GM23338 (cell line): ENCODE measurements at regions not wholly inside any gene's neighbourhood (a gene's known extent, or its start where the extent isn't known, plus 50 kb on each side); places are given as distances from the start of the nearest gene placed in this dataset.

Experiments
- ATAC-seq: fragments of 200-7000 bp; cut with Tn5 transposase; 3 replicates; pipeline ENCODE4 v1.9.1; 2020
- DNase-seq: peaks from one replicate; pipeline ENCODE4 v3.0.0-alpha.2; 2015; ENCODE audit warnings: low spot score
- H2AFZ ChIP-seq: fragments of 200-600 bp; sonication (generic); 2 replicates; pipeline ENCODE4 v1.8.0; 2016; ENCODE audit warnings: antibody characterized with exemption, mild to moderate bottlenecking, moderate library complexity
- H3F3A ChIP-seq: fragments of 200-600 bp; sonication (generic); replicated peaks from 2 replicates; pipeline ENCODE4 v1.8.0; 2017; ENCODE audit warnings: antibody characterized with exemption, mixed run types, low read depth
- H3K27ac ChIP-seq: fragments of 200-600 bp; sonication (generic); 2 replicates; pipeline ENCODE4 v1.6.1; 2016; ENCODE audit warnings: low read depth
- H3K27me3 ChIP-seq: fragments of 200-600 bp; sonication (generic); 2 replicates; pipeline ENCODE4 v1.8.0; 2016; ENCODE audit warnings: mild to moderate bottlenecking, mixed run types, moderate library complexity; ENCODE audit not compliant: insufficient read depth
- H3K36me3 ChIP-seq: fragments of 200-600 bp; sonication (generic); 2 replicates; pipeline ENCODE4 v1.8.0; 2016; ENCODE audit warnings: mild to moderate bottlenecking; ENCODE audit not compliant: insufficient read depth
- H3K4me1 ChIP-seq: fragments of 200-600 bp; sonication (generic); 2 replicates; pipeline ENCODE4 v1.8.0; 2016; ENCODE audit warnings: mild to moderate bottlenecking, moderate library complexity; ENCODE audit not compliant: insufficient read depth
- H3K4me2 ChIP-seq: fragments of 200-600 bp; sonication (generic); 2 replicates; pipeline ENCODE4 v1.7.1; 2017; ENCODE audit warnings: mixed run types
- H3K4me3 ChIP-seq: fragments of 200-600 bp; sonication (generic); 2 replicates; pipeline ENCODE4 v1.6.1; 2016; ENCODE audit warnings: mixed run types
- H3K79me2 ChIP-seq: fragments of 200-600 bp; sonication (generic); replicated peaks from 2 replicates; pipeline ENCODE4 v1.8.0; 2017; ENCODE audit warnings: mild to moderate bottlenecking; ENCODE audit not compliant: insufficient read depth
- H3K9me2 ChIP-seq: fragments of 200-600 bp; sonication (generic); 2 replicates; pipeline ENCODE4 v1.8.0; 2017; ENCODE audit not compliant: insufficient read depth
- H4K20me1 ChIP-seq: fragments of 200-600 bp; sonication (generic); replicated peaks from 2 replicates; pipeline ENCODE4 v1.8.0; 2017; ENCODE audit warnings: mild to moderate bottlenecking; ENCODE audit not compliant: insufficient read depth
- H3K27ac Mint-ChIP-seq: 2 replicates; pipeline ENCODE4 v1.8.0; 2020; ENCODE audit warnings: inconsistent platforms, mild to moderate bottlenecking, moderate library complexity, mixed read lengths
- H3K27me3 Mint-ChIP-seq: 3 replicates; pipeline ENCODE4 v1.8.0; 2022; ENCODE audit warnings: low read depth, mild to moderate bottlenecking, moderate library complexity, mixed read lengths, inconsistent platforms; ENCODE audit not compliant: insufficient read depth, poor library complexity
- H3K36me3 Mint-ChIP-seq: 3 replicates; pipeline ENCODE4 v1.8.0; 2021; ENCODE audit warnings: low read depth, mild to moderate bottlenecking, inconsistent platforms, moderate library complexity, mixed read lengths
- H3K4me1 Mint-ChIP-seq: 3 replicates; pipeline ENCODE4 v1.8.0; 2020; ENCODE audit warnings: mild to moderate bottlenecking, inconsistent platforms, mixed read lengths
- H3K4me3 Mint-ChIP-seq: 3 replicates; pipeline ENCODE4 v1.8.0; 2021; ENCODE audit warnings: moderate library complexity, mild to moderate bottlenecking, inconsistent platforms, mixed read lengths
- H3K9me3 Mint-ChIP-seq: 3 replicates; pipeline ENCODE4 v1.8.0; 2020; ENCODE audit warnings: moderate library complexity, mild to moderate bottlenecking, inconsistent platforms, mixed read lengths
- EZH2 ChIP-seq: fragments of 200-600 bp; sonication (generic); IDR thresholded peaks from one replicate; pipeline ENCODE4 v1.8.0; 2017; ENCODE audit warnings: antibody characterized with exemption, mild to moderate bottlenecking, low read depth; ENCODE audit not compliant: unreplicated experiment
- JUNB ChIP-seq: IDR thresholded peaks from one replicate; pipeline ENCODE4 v1.6.1; 2016; ENCODE audit warnings: antibody characterized with exemption; ENCODE audit not compliant: unreplicated experiment
- TF ChIP-seq, protein P1 (sequence below), 2 experiments: fragments of 200-600 bp in 1 of 2; sonication (generic) in 1 of 2; conservative IDR thresholded peaks; 2 replicates each; pipeline versions ENCODE4 v1.5.1 to v1.6.1; 2016 to 2017; ENCODE audit warnings: antibody characterized with exemption in 2 of 2, low read depth in 2 of 2, mild to moderate bottlenecking in 2 of 2, moderate library complexity in 1 of 2
- TF ChIP-seq, protein P2 (sequence below): fragments of 250-450 bp; sonication (Bioruptor Pico); IDR thresholded peaks from 2 replicates; pipeline ENCODE4 v1.5.0; 2020; ENCODE audit warnings: mild to moderate bottlenecking, moderate library complexity

DNA sequence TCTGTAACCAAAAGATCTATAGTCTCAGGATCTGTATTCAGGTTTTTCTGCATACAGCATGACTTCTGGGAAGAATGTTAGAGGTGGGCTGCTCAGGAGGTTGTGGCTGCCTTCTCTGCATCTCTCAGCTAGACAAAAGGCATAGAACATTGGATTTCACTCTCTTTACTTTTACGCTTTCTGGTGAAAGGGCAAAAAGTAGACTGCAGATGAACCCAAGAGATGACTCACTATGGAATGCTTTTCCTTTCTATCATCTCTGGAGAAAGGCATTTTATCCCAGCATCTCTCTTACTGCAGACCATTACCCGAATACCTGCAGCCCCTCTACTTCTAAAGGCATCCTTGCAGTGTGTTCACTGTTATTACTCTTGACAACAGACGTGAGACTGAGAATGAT is 222.2 kb downstream of the WNT5A start (continued):
- TF ChIP-seq, protein P1, sequence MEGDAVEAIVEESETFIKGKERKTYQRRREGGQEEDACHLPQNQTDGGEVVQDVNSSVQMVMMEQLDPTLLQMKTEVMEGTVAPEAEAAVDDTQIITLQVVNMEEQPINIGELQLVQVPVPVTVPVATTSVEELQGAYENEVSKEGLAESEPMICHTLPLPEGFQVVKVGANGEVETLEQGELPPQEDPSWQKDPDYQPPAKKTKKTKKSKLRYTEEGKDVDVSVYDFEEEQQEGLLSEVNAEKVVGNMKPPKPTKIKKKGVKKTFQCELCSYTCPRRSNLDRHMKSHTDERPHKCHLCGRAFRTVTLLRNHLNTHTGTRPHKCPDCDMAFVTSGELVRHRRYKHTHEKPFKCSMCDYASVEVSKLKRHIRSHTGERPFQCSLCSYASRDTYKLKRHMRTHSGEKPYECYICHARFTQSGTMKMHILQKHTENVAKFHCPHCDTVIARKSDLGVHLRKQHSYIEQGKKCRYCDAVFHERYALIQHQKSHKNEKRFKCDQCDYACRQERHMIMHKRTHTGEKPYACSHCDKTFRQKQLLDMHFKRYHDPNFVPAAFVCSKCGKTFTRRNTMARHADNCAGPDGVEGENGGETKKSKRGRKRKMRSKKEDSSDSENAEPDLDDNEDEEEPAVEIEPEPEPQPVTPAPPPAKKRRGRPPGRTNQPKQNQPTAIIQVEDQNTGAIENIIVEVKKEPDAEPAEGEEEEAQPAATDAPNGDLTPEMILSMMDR (conservative IDR thresholded peaks at IDR 0.05; ENCODE audit: low read depth in 2 of 2), result no peak
- no peak for TF ChIP-seq JUNB
- TF ChIP-seq, protein P2, sequence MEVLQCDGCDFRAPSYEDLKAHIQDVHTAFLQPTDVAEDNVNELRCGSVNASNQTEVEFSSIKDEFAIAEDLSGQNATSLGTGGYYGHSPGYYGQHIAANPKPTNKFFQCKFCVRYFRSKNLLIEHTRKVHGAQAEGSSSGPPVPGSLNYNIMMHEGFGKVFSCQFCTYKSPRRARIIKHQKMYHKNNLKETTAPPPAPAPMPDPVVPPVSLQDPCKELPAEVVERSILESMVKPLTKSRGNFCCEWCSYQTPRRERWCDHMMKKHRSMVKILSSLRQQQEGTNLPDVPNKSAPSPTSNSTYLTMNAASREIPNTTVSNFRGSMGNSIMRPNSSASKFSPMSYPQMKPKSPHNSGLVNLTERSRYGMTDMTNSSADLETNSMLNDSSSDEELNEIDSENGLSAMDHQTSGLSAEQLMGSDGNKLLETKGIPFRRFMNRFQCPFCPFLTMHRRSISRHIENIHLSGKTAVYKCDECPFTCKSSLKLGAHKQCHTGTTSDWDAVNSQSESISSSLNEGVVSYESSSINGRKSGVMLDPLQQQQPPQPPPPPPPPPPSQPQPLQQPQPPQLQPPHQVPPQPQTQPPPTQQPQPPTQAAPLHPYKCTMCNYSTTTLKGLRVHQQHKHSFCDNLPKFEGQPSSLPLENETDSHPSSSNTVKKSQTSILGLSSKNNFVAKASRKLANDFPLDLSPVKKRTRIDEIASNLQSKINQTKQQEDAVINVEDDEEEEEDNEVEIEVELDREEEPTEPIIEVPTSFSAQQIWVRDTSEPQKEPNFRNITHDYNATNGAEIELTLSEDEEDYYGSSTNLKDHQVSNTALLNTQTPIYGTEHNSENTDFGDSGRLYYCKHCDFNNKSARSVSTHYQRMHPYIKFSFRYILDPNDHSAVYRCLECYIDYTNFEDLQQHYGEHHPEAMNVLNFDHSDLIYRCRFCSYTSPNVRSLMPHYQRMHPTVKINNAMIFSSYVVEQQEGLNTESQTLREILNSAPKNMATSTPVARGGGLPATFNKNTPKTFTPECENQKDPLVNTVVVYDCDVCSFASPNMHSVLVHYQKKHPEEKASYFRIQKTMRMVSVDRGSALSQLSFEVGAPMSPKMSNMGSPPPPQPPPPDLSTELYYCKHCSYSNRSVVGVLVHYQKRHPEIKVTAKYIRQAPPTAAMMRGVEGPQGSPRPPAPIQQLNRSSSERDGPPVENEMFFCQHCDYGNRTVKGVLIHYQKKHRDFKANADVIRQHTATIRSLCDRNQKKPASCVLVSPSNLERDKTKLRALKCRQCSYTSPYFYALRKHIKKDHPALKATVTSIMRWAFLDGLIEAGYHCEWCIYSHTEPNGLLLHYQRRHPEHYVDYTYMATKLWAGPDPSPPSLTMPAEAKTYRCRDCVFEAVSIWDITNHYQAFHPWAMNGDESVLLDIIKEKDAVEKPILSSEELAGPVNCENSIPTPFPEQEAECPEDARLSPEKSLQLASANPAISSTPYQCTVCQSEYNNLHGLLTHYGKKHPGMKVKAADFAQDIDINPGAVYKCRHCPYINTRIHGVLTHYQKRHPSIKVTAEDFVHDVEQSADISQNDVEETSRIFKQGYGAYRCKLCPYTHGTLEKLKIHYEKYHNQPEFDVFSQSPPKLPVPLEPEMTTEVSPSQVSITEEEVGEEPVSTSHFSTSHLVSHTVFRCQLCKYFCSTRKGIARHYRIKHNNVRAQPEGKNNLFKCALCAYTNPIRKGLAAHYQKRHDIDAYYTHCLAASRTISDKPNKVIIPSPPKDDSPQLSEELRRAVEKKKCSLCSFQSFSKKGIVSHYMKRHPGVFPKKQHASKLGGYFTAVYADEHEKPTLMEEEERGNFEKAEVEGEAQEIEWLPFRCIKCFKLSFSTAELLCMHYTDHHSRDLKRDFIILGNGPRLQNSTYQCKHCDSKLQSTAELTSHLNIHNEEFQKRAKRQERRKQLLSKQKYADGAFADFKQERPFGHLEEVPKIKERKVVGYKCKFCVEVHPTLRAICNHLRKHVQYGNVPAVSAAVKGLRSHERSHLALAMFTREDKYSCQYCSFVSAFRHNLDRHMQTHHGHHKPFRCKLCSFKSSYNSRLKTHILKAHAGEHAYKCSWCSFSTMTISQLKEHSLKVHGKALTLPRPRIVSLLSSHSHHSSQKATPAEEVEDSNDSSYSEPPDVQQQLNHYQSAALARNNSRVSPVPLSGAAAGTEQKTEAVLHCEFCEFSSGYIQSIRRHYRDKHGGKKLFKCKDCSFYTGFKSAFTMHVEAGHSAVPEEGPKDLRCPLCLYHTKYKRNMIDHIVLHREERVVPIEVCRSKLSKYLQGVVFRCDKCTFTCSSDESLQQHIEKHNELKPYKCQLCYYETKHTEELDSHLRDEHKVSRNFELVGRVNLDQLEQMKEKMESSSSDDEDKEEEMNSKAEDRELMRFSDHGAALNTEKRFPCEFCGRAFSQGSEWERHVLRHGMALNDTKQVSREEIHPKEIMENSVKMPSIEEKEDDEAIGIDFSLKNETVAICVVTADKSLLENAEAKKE, result no peak

DNA sequence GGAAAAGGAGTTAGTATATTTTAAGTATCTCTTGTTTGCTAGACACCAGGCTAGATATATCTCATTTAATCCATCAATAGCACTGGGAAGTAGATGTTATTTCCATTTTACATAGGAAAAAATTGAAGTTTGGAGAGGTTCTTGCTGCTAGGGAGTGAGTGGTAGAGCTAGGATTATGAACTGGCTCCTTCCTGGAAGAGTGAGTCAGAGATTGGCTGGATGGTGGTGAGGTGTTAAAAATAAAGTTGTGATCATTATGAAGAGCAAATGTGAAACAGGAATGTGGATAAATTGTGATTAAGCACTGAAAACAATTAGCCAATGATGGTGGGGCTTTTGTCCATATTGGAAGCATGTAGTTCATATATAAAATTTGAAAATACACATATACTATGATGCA is 234.2 kb downstream of the WNT5A start:
- peaks cover 12% of the 10 kb centered on the region for H3K36me3 Mint-ChIP-seq
- no peaks in the 10 kb centered on the region for H3K27me3 Mint-ChIP-seq
- Histone ChIP-seq H3K79me2 (no peaks in the 10 kb centered on the region), H3K27me3 (no peaks in the 10 kb centered on the region), H3K4me1 (no peaks in the 10 kb centered on the region), H2AFZ (no peak overlapping the region), H3K4me3 (no peak overlapping the region), H3F3A (no peaks in the 10 kb centered on the region), H3K36me3 (no peaks in the 10 kb centered on the region), H3K27ac (no peak overlapping the region), H4K20me1 (no peaks in the 10 kb centered on the region), H3K9me2 (0 out of 2 replicates have a peak, but pooled peaks cover 1% of the 10 kb centered on the region), H3K4me2 (no peak overlapping the region)
- DNase-seq (no peak), ATAC-seq (no peak)
- H3K4me3 Mint-ChIP-seq, result no peak overlapping the region
- peaks cover 3% of the 10 kb centered on the region; the same call in 2 of the 3 replicates for H3K4me1 Mint-ChIP-seq
- H3K9me3 Mint-ChIP-seq, result peaks cover 18% of the 10 kb centered on the region
- no peak overlapping the region for H3K27ac Mint-ChIP-seq
- TF ChIP-seq JUNB (no peak), EZH2 (no peak)
- TF ChIP-seq, protein P2, result no peak
